Middle frontal gyrus (tissue), 1 donor: ENCODE measurements at regions not wholly inside any gene's neighbourhood (a gene's known extent, or its start where the extent isn't known, plus 50 kb on each side); places are given as distances from the start of the nearest gene placed in this dataset.

Experiments
- DNase-seq: peaks from one replicate; pipeline ENCODE4 v3.0.0-alpha.2; 2015; ENCODE audit warnings: low spot score; ENCODE audit errors: extremely low spot score

- no peak for DNase-seq
These were observed 202.1 kb downstream of the SNX18 start for GRCh38 chr5:54719384-54720283.

GRCh38 chr5:54718656-54719055 is 201.1 kb downstream of the SNX18 start:
- DNase-seq, result no peak

- no peak for DNase-seq
These were observed 200.3 kb downstream of the SNX18 start for GRCh38 chr5:54717870-54718269.

- DNase-seq, result no peak
These were observed 199.9 kb downstream of the SNX18 start for GRCh38 chr5:54717459-54717858.

GRCh38 chr5:54713923-54714581 is 196.5 kb downstream of the SNX18 start:
- DNase-seq, result no peak

- DNase-seq, result no peak
These were observed 191.5 kb downstream of the SNX18 start for GRCh38 chr5:54709096-54709495.

GRCh38 chr5:54707841-54708240 is 190.3 kb downstream of the SNX18 start:
- no peak for DNase-seq

- no peak for DNase-seq
These were observed 188.6 kb downstream of the SNX18 start for GRCh38 chr5:54705994-54706653.

- DNase-seq, result no peak
These were observed 187.3 kb downstream of the SNX18 start for GRCh38 chr5:54704825-54705224.

GRCh38 chr5:54704333-54704732 is 186.8 kb downstream of the SNX18 start:
- no peak for DNase-seq

GRCh38 chr5:54703565-54704255 is 186.2 kb downstream of the SNX18 start:
- no peak for DNase-seq

GRCh38 chr5:54703133-54703532 is 185.6 kb downstream of the SNX18 start:
- no peak for DNase-seq

- DNase-seq, result no peak
These were observed 184.9 kb downstream of the SNX18 start for GRCh38 chr5:54702470-54702869.

GRCh38 chr5:54700986-54701578 is 183.5 kb downstream of the SNX18 start:
- no peak for DNase-seq

- DNase-seq, result no peak
These were observed 179.4 kb downstream of the SNX18 start for GRCh38 chr5:54696931-54697330.

- no peak for DNase-seq
These were observed 178.8 kb downstream of the SNX18 start for GRCh38 chr5:54696346-54696745.

GRCh38 chr5:54695198-54695966 is 177.8 kb downstream of the SNX18 start:
- DNase-seq, result no peak

- DNase-seq, result no peak
These were observed 176.5 kb downstream of the SNX18 start for GRCh38 chr5:54693936-54694657.

- DNase-seq, result no peak
These were observed 175.1 kb downstream of the SNX18 start for GRCh38 chr5:54692631-54693030.

- no peak for DNase-seq
These were observed 174.1 kb downstream of the SNX18 start for GRCh38 chr5:54691656-54692055.
